ENCODE measurements at regions not wholly inside any gene's neighbourhood (a gene's known extent, or its start where the extent isn't known, plus 50 kb on each side); places are given as distances from the start of the nearest gene placed in this dataset.

GRCh38 chr5:62178258-62178657 lies 127.7 kb upstream of the KIF2A start:
- intact Hi-C loops (cut with micrococcal nuclease), result no loop called here
- no peaks in the 10 kb centered on the region for H3K4me1 ChIP-seq (ENCODE audit: control insufficient read depth in 2 of 2, insufficient read depth in 2 of 2, low read length in 2 of 2)
- Mint-ChIP-seq H3K27ac (no peak overlapping the region), H3K36me3 (no peaks in the 10 kb centered on the region), H3K4me1 (no peaks in the 10 kb centered on the region), H3K9me3 (no peaks in the 10 kb centered on the region), H3K27me3 (peaks cover 6 to 30% (median 24%) of the 10 kb centered on the region in 5 donors), H3K4me3 (no peak overlapping the region)
- H3K4me3 ChIP-seq (ENCODE audit: low read length), result no peak overlapping the region
- no peak overlapping the region for H3K27ac ChIP-seq (ENCODE audit: low read depth, low read length)
- ChIA-PET POLR2A (no interaction called here), CTCF (no interaction called here)
- H3K9me3 ChIP-seq (ENCODE audit: control insufficient read depth in 2 of 3, low read length in 3 of 3), result no peaks in the 10 kb centered on the region
- no peak for DNase-seq
- H3K27me3 ChIP-seq (ENCODE audit: control insufficient read depth in 2 of 2, insufficient read depth in 2 of 2, low read length in 2 of 2), result no peaks in the 10 kb centered on the region
- no peak for ATAC-seq
- no peaks in the 10 kb centered on the region for H3K36me3 ChIP-seq (ENCODE audit: control insufficient read depth in 2 of 3, insufficient read depth in 3 of 3, low read length in 3 of 3)

- DNase-seq, result no peak
- no peaks in the 10 kb centered on the region for H3K27me3 ChIP-seq (ENCODE audit: control insufficient read depth in 2 of 2, insufficient read depth in 2 of 2, low read length in 2 of 2)
- no peaks in the 10 kb centered on the region for H3K9me3 ChIP-seq (ENCODE audit: control insufficient read depth in 2 of 3, low read length in 3 of 3)
- H3K36me3 Mint-ChIP-seq, result no peaks in the 10 kb centered on the region
- H3K27ac Mint-ChIP-seq, result no peak overlapping the region
- no peaks in the 10 kb centered on the region for H3K36me3 ChIP-seq (ENCODE audit: control insufficient read depth in 2 of 3, insufficient read depth in 3 of 3, low read length in 3 of 3)
- intact Hi-C loops (cut with micrococcal nuclease), result no loop called here
- no peak overlapping the region for H3K4me3 ChIP-seq (ENCODE audit: low read length)
- H3K4me1 ChIP-seq (ENCODE audit: control insufficient read depth in 2 of 2, insufficient read depth in 2 of 2, low read length in 2 of 2), result no peaks in the 10 kb centered on the region
- ATAC-seq, result no peak
- no peak overlapping the region for H3K27ac ChIP-seq (ENCODE audit: low read depth, low read length)
- peaks cover 12 to 33% (median 30%) of the 10 kb centered on the region in 5 donors for H3K27me3 Mint-ChIP-seq
- ChIA-PET POLR2A (no interaction called here), CTCF (no interaction called here)
- no peaks in the 10 kb centered on the region for H3K9me3 Mint-ChIP-seq
- no peaks in the 10 kb centered on the region for H3K4me1 Mint-ChIP-seq
- no peak overlapping the region for H3K4me3 Mint-ChIP-seq
Observed at GRCh38 chr5:62182802-62183201, 123.2 kb upstream of the KIF2A start.

- peaks cover 13 to 26% (median 24%) of the 10 kb centered on the region in 5 donors for H3K27me3 Mint-ChIP-seq
- no peak overlapping the region for H3K27ac ChIP-seq (ENCODE audit: low read depth, low read length)
- ChIA-PET POLR2A (no interaction called here), CTCF (no interaction called here)
- no peak overlapping the region for H3K27ac Mint-ChIP-seq
- H3K9me3 Mint-ChIP-seq, result no peaks in the 10 kb centered on the region
- H3K4me3 ChIP-seq (ENCODE audit: low read length), result no peak overlapping the region
- no peaks in the 10 kb centered on the region for H3K9me3 ChIP-seq (ENCODE audit: control insufficient read depth in 2 of 3, low read length in 3 of 3)
- no peak overlapping the region for H3K4me3 Mint-ChIP-seq
- DNase-seq (no peak), ATAC-seq (no peak)
- H3K27me3 ChIP-seq (ENCODE audit: control insufficient read depth in 2 of 2, insufficient read depth in 2 of 2, low read length in 2 of 2), result no peaks in the 10 kb centered on the region
- H3K36me3 ChIP-seq (ENCODE audit: control insufficient read depth in 2 of 3, insufficient read depth in 3 of 3, low read length in 3 of 3), result no peaks in the 10 kb centered on the region
- no peaks in the 10 kb centered on the region for H3K4me1 ChIP-seq (ENCODE audit: control insufficient read depth in 2 of 2, insufficient read depth in 2 of 2, low read length in 2 of 2)
- no peaks in the 10 kb centered on the region for H3K4me1 Mint-ChIP-seq
- H3K36me3 Mint-ChIP-seq, result no peaks in the 10 kb centered on the region
- intact Hi-C loops (cut with micrococcal nuclease), result no loop called here
Observed at GRCh38 chr5:62183727-62184126, 122.3 kb upstream of the KIF2A start.

- intact Hi-C loops (cut with micrococcal nuclease), result no loop called here
Observed at GRCh38 chr5:62184444-62184843, 121.6 kb upstream of the KIF2A start.

GRCh38 chr5:62190173-62190572 lies 115.8 kb upstream of the KIF2A start:
- DNase-seq, result no peak
- no peaks in the 10 kb centered on the region for H3K4me1 Mint-ChIP-seq
- peaks cover 0 to 11% (median 0%) of the 10 kb centered on the region in 5 donors for H3K36me3 Mint-ChIP-seq
- H3K9me3 Mint-ChIP-seq, result peaks cover 0 to 23% (median 9%) of the 10 kb centered on the region in 11 donors
- CTCF ChIA-PET, result no interaction called here
- Histone ChIP-seq H3K27me3 (ENCODE audit: control insufficient read depth in 2 of 2, insufficient read depth in 2 of 2, low read length in 2 of 2) (no peaks in the 10 kb centered on the region), H3K27ac (ENCODE audit: low read depth, low read length) (no peak overlapping the region), H3K4me3 (ENCODE audit: low read length) (no peak overlapping the region), H3K9me3 (ENCODE audit: control insufficient read depth in 2 of 3, low read length in 3 of 3) (peaks cover 0 to 9% (median 0%) of the 10 kb centered on the region in 3 experiments), H3K36me3 (ENCODE audit: control insufficient read depth in 2 of 3, insufficient read depth in 3 of 3, low read length in 3 of 3) (no peaks in the 10 kb centered on the region), H3K4me1 (ENCODE audit: control insufficient read depth in 2 of 2, insufficient read depth in 2 of 2, low read length in 2 of 2) (no peaks in the 10 kb centered on the region)
- peaks cover 4 to 24% (median 14%) of the 10 kb centered on the region in 5 donors for H3K27me3 Mint-ChIP-seq
- POLR2A ChIA-PET, result no interaction called here
- intact Hi-C loops (cut with micrococcal nuclease), result no loop called here
- no peak overlapping the region for H3K4me3 Mint-ChIP-seq
- ATAC-seq, result no peak
- no peak overlapping the region for H3K27ac Mint-ChIP-seq

More at GRCh38 chr5:62184444-62184843, 121.6 kb upstream of the KIF2A start:
- no peak for DNase-seq
- H3K4me3 ChIP-seq (ENCODE audit: low read length), result no peak overlapping the region
- H3K4me3 Mint-ChIP-seq, result no peak overlapping the region
- H3K27me3 Mint-ChIP-seq, result peaks cover 14 to 24% (median 18%) of the 10 kb centered on the region in 5 donors
- H3K4me1 ChIP-seq (ENCODE audit: control insufficient read depth in 2 of 2, insufficient read depth in 2 of 2, low read length in 2 of 2), result no peaks in the 10 kb centered on the region
- no peaks in the 10 kb centered on the region for H3K9me3 ChIP-seq (ENCODE audit: control insufficient read depth in 2 of 3, low read length in 3 of 3)
- no peak for ATAC-seq
- no peaks in the 10 kb centered on the region for H3K9me3 Mint-ChIP-seq
- ChIA-PET POLR2A (no interaction called here), CTCF (no interaction called here)
- no peaks in the 10 kb centered on the region for H3K4me1 Mint-ChIP-seq
- no peak overlapping the region for H3K27ac ChIP-seq (ENCODE audit: low read depth, low read length)
- no peaks in the 10 kb centered on the region for H3K27me3 ChIP-seq (ENCODE audit: control insufficient read depth in 2 of 2, insufficient read depth in 2 of 2, low read length in 2 of 2)
- H3K27ac Mint-ChIP-seq, result no peak overlapping the region
- H3K36me3 ChIP-seq (ENCODE audit: control insufficient read depth in 2 of 3, insufficient read depth in 3 of 3, low read length in 3 of 3), result no peaks in the 10 kb centered on the region
- H3K36me3 Mint-ChIP-seq, result no peaks in the 10 kb centered on the region

GRCh38 chr5:62190931-62191330 lies 115.1 kb upstream of the KIF2A start:
- H3K4me3 ChIP-seq (ENCODE audit: low read length), result no peak overlapping the region
- POLR2A ChIA-PET, result interaction anchor here (0.7 kb wide), 1 partner anchor 10 kb away, joined by 4 read pairs; no protein-coding TSS in a partner anchor
- H3K9me3 Mint-ChIP-seq, result peaks cover 0 to 23% (median 9%) of the 10 kb centered on the region in 11 donors
- ATAC-seq (no peak), DNase-seq (no peak)
- H3K36me3 ChIP-seq (ENCODE audit: control insufficient read depth in 2 of 3, insufficient read depth in 3 of 3, low read length in 3 of 3), result no peaks in the 10 kb centered on the region
- intact Hi-C loops (cut with micrococcal nuclease), result no loop called here
- CTCF ChIA-PET, result no interaction called here
- H3K27me3 ChIP-seq (ENCODE audit: control insufficient read depth in 2 of 2, insufficient read depth in 2 of 2, low read length in 2 of 2), result no peaks in the 10 kb centered on the region
- H3K27me3 Mint-ChIP-seq, result peaks cover 4 to 19% (median 11%) of the 10 kb centered on the region in 5 donors
- no peak overlapping the region for H3K27ac Mint-ChIP-seq
- H3K4me3 Mint-ChIP-seq, result no peak overlapping the region
- peaks cover 0 to 9% (median 0%) of the 10 kb centered on the region in 3 experiments for H3K9me3 ChIP-seq (ENCODE audit: control insufficient read depth in 2 of 3, low read length in 3 of 3)
- H3K4me1 ChIP-seq (ENCODE audit: control insufficient read depth in 2 of 2, insufficient read depth in 2 of 2, low read length in 2 of 2), result no peaks in the 10 kb centered on the region
- no peaks in the 10 kb centered on the region for H3K4me1 Mint-ChIP-seq
- peaks cover 0 to 11% (median 0%) of the 10 kb centered on the region in 5 donors for H3K36me3 Mint-ChIP-seq
- H3K27ac ChIP-seq (ENCODE audit: low read depth, low read length), result no peak overlapping the region

GRCh38 chr5:62192958-62193357 lies 113.0 kb upstream of the KIF2A start:
- peaks cover 7 to 22% (median 15%) of the 10 kb centered on the region in 5 donors for H3K27me3 Mint-ChIP-seq
- H3K9me3 Mint-ChIP-seq, result peaks cover 0 to 23% (median 9%) of the 10 kb centered on the region in 11 donors
- CTCF ChIA-PET, result no interaction called here
- H3K4me3 Mint-ChIP-seq, result no peak overlapping the region
- Histone ChIP-seq H3K4me3 (ENCODE audit: low read length) (no peak overlapping the region), H3K27ac (ENCODE audit: low read depth, low read length) (no peak overlapping the region), H3K4me1 (ENCODE audit: control insufficient read depth in 2 of 2, insufficient read depth in 2 of 2, low read length in 2 of 2) (no peaks in the 10 kb centered on the region), H3K9me3 (ENCODE audit: control insufficient read depth in 2 of 3, low read length in 3 of 3) (peaks cover 0 to 9% (median 0%) of the 10 kb centered on the region in 3 experiments), H3K27me3 (ENCODE audit: control insufficient read depth in 2 of 2, insufficient read depth in 2 of 2, low read length in 2 of 2) (no peaks in the 10 kb centered on the region), H3K36me3 (ENCODE audit: control insufficient read depth in 2 of 3, insufficient read depth in 3 of 3, low read length in 3 of 3) (no peaks in the 10 kb centered on the region)
- DNase-seq, result no peak
- POLR2A ChIA-PET, result no interaction called here
- no peak for ATAC-seq
- no peaks in the 10 kb centered on the region for H3K4me1 Mint-ChIP-seq
- peaks cover 0 to 11% (median 0%) of the 10 kb centered on the region in 5 donors for H3K36me3 Mint-ChIP-seq
- H3K27ac Mint-ChIP-seq, result no peak overlapping the region
- intact Hi-C loops (cut with micrococcal nuclease), result no loop called here

Data from naive thymus-derived CD4-positive, alpha-beta T cell (primary cell).